Calu3 (cell line): ENCODE measurements at regions not wholly inside any gene's neighbourhood (a gene's known extent, or its start where the extent isn't known, plus 50 kb on each side); places are given as distances from the start of the nearest gene placed in this dataset.

Experiments
- BruUV-seq: library from RNA; stranded (reverse); fragments of 400-500 nt; replicated peaks from 2 replicates; lab custom pipeline; 2021; lab: Mats Ljungman, UMichigan
- CTCF ChIA-PET: fragments of 300-600 bp; sonication (Branson Sonifier 250); formaldehyde crosslinking; loops from one replicate; lab custom pipeline; 2022; ENCODE audit warnings: antibody characterized with exemption; lab: Charles Lee
- DNase-seq: peaks from one replicate; pipeline ENCODE4 v3.0.0; 2022
- H3K27ac Mint-ChIP-seq: one replicate; pipeline ENCODE4 v1.8.0; 2022; ENCODE audit warnings: mixed read lengths; ENCODE audit not compliant: unreplicated experiment
- H3K27me3 Mint-ChIP-seq: one replicate; pipeline ENCODE4 v1.8.0; 2022; ENCODE audit warnings: mixed read lengths; ENCODE audit not compliant: unreplicated experiment
- H3K36me3 Mint-ChIP-seq: one replicate; pipeline ENCODE4 v1.8.0; 2022; ENCODE audit warnings: mild to moderate bottlenecking, moderate library complexity, mixed read lengths; ENCODE audit not compliant: insufficient read depth, unreplicated experiment
- H3K4me1 Mint-ChIP-seq: one replicate; pipeline ENCODE4 v1.8.0; 2022; ENCODE audit warnings: mild to moderate bottlenecking, low read depth, mixed read lengths; ENCODE audit not compliant: unreplicated experiment
- H3K4me3 Mint-ChIP-seq: one replicate; pipeline ENCODE4 v1.8.0; 2022; ENCODE audit warnings: mild to moderate bottlenecking, low read depth, moderate library complexity, mixed read lengths; ENCODE audit not compliant: unreplicated experiment
- H3K9me3 Mint-ChIP-seq: one replicate; pipeline ENCODE4 v1.8.0; 2022; ENCODE audit warnings: low read depth, mixed read lengths; ENCODE audit not compliant: unreplicated experiment
- CTCF ChIP-seq: fragments of 200-600 bp; IDR thresholded peaks from one replicate; pipeline ENCODE4 v1.8.0; 2022; ENCODE audit warnings: antibody characterized with exemption; ENCODE audit not compliant: unreplicated experiment
- intact Hi-C: fragments of 100-400 bp; cut with micrococcal nuclease; formaldehyde crosslinking; loops from one replicate; pipeline ENCODE4 v1.10.0; 2022; ENCODE audit not compliant: unreplicated experiment

- intact Hi-C loops: no loop called here
- no peaks in the 10 kb centered on the region for H3K9me3 Mint-ChIP-seq
- CTCF ChIA-PET: no interaction called here
- no peak for TF ChIP-seq CTCF
- DNase-seq: no peak
- no peaks in the 10 kb centered on the region for H3K36me3 Mint-ChIP-seq
- H3K4me1 Mint-ChIP-seq: no peaks in the 10 kb centered on the region
- no peak overlapping the region for H3K4me3 Mint-ChIP-seq
- no TSS peak for BruUV-seq
- H3K27ac Mint-ChIP-seq: no peak overlapping the region
- peaks cover 20% of the 10 kb centered on the region for H3K27me3 Mint-ChIP-seq
Observed at GRCh38 chr4:24443200-24443599, 141.2 kb downstream of the DHX15 start.

GRCh38 chr4:24440765-24441164 lies 143.6 kb downstream of the DHX15 start:
- Mint-ChIP-seq H3K36me3 (no peaks in the 10 kb centered on the region), H3K27ac (no peak overlapping the region), H3K4me1 (no peaks in the 10 kb centered on the region), H3K9me3 (no peaks in the 10 kb centered on the region), H3K4me3 (no peak overlapping the region), H3K27me3 (peaks cover 2% of the 10 kb centered on the region)
- CTCF ChIA-PET: no interaction called here
- no peak for TF ChIP-seq CTCF
- intact Hi-C loops: no loop called here
- BruUV-seq: no TSS peak
- no peak for DNase-seq

GRCh38 chr4:24434241-24434640 lies 150.1 kb downstream of the DHX15 start:
- intact Hi-C loops: no loop called here
- no peaks in the 10 kb centered on the region for H3K4me1 Mint-ChIP-seq
- H3K9me3 Mint-ChIP-seq: no peaks in the 10 kb centered on the region
- H3K27me3 Mint-ChIP-seq: peaks cover 46% of the 10 kb centered on the region
- no peak overlapping the region for H3K4me3 Mint-ChIP-seq
- CTCF ChIA-PET: no interaction called here
- H3K36me3 Mint-ChIP-seq: no peaks in the 10 kb centered on the region
- no peak overlapping the region for H3K27ac Mint-ChIP-seq
- no peak for DNase-seq
- no peak for TF ChIP-seq CTCF
- BruUV-seq: no TSS peak

GRCh38 chr4:24433515-24434214 lies 150.7 kb downstream of the DHX15 start:
- intact Hi-C loops: no loop called here
- H3K27me3 Mint-ChIP-seq: peaks cover 46% of the 10 kb centered on the region

More at GRCh38 chr4:24433515-24434214, 150.7 kb downstream of the DHX15 start:
- H3K4me3 Mint-ChIP-seq: no peak overlapping the region
- BruUV-seq: no TSS peak
- CTCF ChIA-PET: interaction anchor here (0.5 kb wide), 1 partner anchor 40 kb away, joined by 3 read pairs; no protein-coding TSS in a partner anchor
- no peaks in the 10 kb centered on the region for H3K36me3 Mint-ChIP-seq
- no peak overlapping the region for H3K27ac Mint-ChIP-seq
- no peak for TF ChIP-seq CTCF
- H3K9me3 Mint-ChIP-seq: no peaks in the 10 kb centered on the region
- no peaks in the 10 kb centered on the region for H3K4me1 Mint-ChIP-seq
- DNase-seq: no peak
